OCI-LY7 (cell line): ENCODE measurements at regions not wholly inside any gene's neighbourhood (a gene's known extent, or its start where the extent isn't known, plus 50 kb on each side); places are given as distances from the start of the nearest gene placed in this dataset.

Source experiments
- CTCF ChIP-seq: fragments of 200-600 bp; sonication (generic); conservative IDR thresholded peaks from 2 replicates; pipeline ENCODE4 v1.5.1; 2014; ENCODE audit warnings: mild to moderate bottlenecking, antibody characterized with exemption, low read length, moderate library complexity, mixed read lengths
- EZH2phosphoT487 ChIP-seq: fragments of 200-600 bp; sonication (generic); IDR thresholded peaks from 2 replicates; pipeline ENCODE4 v1.6.1; 2018; ENCODE audit warnings: low read depth, borderline replicate concordance, mild to moderate bottlenecking, mixed run types, antibody characterized with exemption, low read length, moderate library complexity, mixed read lengths

GRCh38 chr7:96589038-96589437 lies 120.6 kb downstream of the SEM1 start:
- TF ChIP-seq CTCF (no peak), EZH2phosphoT487 (no peak)
